Testis (tissue), 2 donors: ENCODE measurements at regions not wholly inside any gene's neighbourhood (a gene's known extent, or its start where the extent isn't known, plus 50 kb on each side); places are given as distances from the start of the nearest gene placed in this dataset.

ENCODE experiments used
- DNase-seq: peaks from one replicate; pipeline ENCODE4 v3.0.0-alpha.2; 2019
- H3K27ac ChIP-seq, 2 donors: fragments of 200-600 bp; sonication (generic); one replicate each; pipeline ENCODE4 v1.5.1; 2019
- H3K27me3 ChIP-seq: fragments of 200-600 bp; sonication (generic); one replicate; pipeline ENCODE4 v1.5.1; 2019
- H3K36me3 ChIP-seq: fragments of 200-600 bp; sonication (generic); one replicate; pipeline ENCODE4 v1.5.1; 2017; ENCODE audit warnings: low read depth; ENCODE audit errors: missing control alignments
- H3K4me1 ChIP-seq: fragments of 200-600 bp; sonication (generic); one replicate; pipeline ENCODE4 v1.5.1; 2019
- H3K4me3 ChIP-seq, 2 donors: fragments of 200-600 bp; sonication (generic); one replicate each; pipeline ENCODE4 v1.5.1; 2017 to 2019
- H3K9me3 ChIP-seq: fragments of 200-600 bp; sonication (generic); one replicate; pipeline ENCODE4 v1.5.1; 2017
- CTCF ChIP-seq, 3 experiments: fragments of 450-650 bp in 2 of 3; fragments of 200-600 bp in 1 of 3; sonication (generic) in 1 of 3; IDR thresholded peaks; one replicate each; pipeline ENCODE4 v1.5.1; 2016 to 2019; ENCODE audit warnings: antibody characterized with exemption in 3 of 3, mild to moderate bottlenecking in 2 of 3, moderate library complexity in 1 of 3
- POLR2A ChIP-seq: fragments of 450-650 bp; IDR thresholded peaks from one replicate; pipeline ENCODE4 v1.6.1; 2017; ENCODE audit warnings: antibody characterized with exemption, mild to moderate bottlenecking, moderate library complexity
- WGBS, 2 donors: methylation state at CpG; one replicate each; pipeline ENCODE4 v1.1.5; 2018; 5-methylcytosine and 5-hydroxymethylcytosine counted together
- intact Hi-C: fragments of 100-400 bp; cut with DNase I; formaldehyde crosslinking; loops from one replicate; pipeline ENCODE4 v1.15.1; 2023; ENCODE audit warnings: low total_unique reads

GRCh38 chr18:61222206-61222605, 111.0 kb upstream of the CDH20 start:
- Histone ChIP-seq H3K4me3 (no peak overlapping the region), H3K36me3 (no peaks in the 10 kb centered on the region), H3K9me3 (no peaks in the 10 kb centered on the region), H3K27ac (no peak overlapping the region), H3K4me1 (no peaks in the 10 kb centered on the region), H3K27me3 (no peaks in the 10 kb centered on the region)
- TF ChIP-seq POLR2A (no peak), CTCF (IDR thresholded peaks at IDR 0.05) (no peak)
- intact Hi-C loops: no loop called here
- no peak for DNase-seq

DNA sequence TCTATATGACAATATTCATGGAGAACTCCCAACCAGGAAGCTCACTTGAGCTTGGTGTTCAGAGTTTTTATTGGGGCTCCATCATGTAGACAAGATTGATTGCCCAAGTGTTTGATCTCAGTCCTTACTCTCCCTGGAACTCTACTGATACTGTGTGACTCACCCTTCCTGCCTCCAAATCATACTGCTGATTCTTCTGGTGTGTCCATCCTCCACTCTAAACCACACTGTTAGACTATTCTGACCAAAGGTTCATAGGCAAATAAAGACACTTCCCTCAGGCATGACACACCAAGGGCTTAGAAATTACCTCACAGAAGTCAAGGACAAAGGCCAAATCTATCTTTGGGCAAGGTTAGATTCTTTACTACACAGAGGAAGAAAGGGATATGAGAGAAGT, 107.9 kb upstream of the CDH20 start:
- no peak overlapping the region for H3K27ac ChIP-seq
- intact Hi-C loops: no loop called here
- no peak overlapping the region for H3K4me3 ChIP-seq
- no peaks in the 10 kb centered on the region for H3K4me1 ChIP-seq
- no peaks in the 10 kb centered on the region for H3K9me3 ChIP-seq
- TF ChIP-seq POLR2A (no peak), CTCF (IDR thresholded peaks at IDR 0.05) (no peak)
- no peaks in the 10 kb centered on the region for H3K27me3 ChIP-seq
- H3K36me3 ChIP-seq: no peaks in the 10 kb centered on the region
- DNase-seq: no peak

DNA sequence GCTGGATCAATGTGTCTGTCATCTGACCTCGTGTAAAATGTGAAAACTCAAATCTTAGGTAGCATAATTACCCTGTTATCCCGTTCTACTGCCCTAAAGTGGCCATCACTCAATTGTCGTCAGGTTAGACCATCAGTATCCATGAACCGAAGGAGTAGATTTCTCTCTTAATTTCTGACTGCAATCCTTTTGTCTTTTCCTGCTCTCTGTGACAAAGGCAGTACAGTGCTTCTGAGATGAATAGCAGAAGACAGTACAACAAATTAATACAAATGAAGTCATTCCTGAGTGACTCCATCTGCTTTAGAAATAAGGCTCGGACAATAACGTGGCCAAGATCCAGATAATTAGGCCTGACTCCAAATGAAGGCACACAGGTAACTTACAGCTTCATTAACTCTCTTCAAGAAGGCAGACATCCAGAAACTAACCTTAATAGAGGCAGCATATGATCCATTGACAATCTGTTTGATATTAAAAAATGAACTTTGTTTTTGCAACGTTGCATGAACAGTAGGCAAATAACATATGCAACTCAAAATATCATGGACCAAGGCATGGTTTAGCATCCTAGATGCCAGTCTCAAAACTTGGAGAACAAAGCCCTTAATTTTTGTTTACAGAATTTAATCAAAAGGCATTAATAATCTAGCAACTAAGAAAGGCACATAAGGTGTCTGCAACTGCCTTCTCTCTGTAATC, 96.7 kb upstream of the CDH20 start:
- Histone ChIP-seq H3K27me3 (no peaks in the 10 kb centered on the region), H3K27ac (no peak overlapping the region), H3K4me1 (no peaks in the 10 kb centered on the region), H3K36me3 (no peaks in the 10 kb centered on the region), H3K4me3 (no peak overlapping the region), H3K9me3 (no peaks in the 10 kb centered on the region)
- WGBS, 2 donors: 59 to 70% methylated on average over 7 of the region's 7 CpGs
- no peak for DNase-seq
- TF ChIP-seq POLR2A (no peak), CTCF (IDR thresholded peaks at IDR 0.05) (no peak)
- intact Hi-C loops: no loop called here

- Histone ChIP-seq H3K4me3 (no peak overlapping the region), H3K27ac (no peak overlapping the region), H3K9me3 (no peaks in the 10 kb centered on the region), H3K4me1 (no peaks in the 10 kb centered on the region), H3K36me3 (no peaks in the 10 kb centered on the region), H3K27me3 (no peaks in the 10 kb centered on the region)
- TF ChIP-seq CTCF (IDR thresholded peaks at IDR 0.05) (no peak), POLR2A (no peak)
- WGBS, 2 donors: 77 to 85% methylated on average over 7 of the region's 7 CpGs
- DNase-seq: no peak
- intact Hi-C loops: no loop called here
Measured at GRCh38 chr18:61237529-61237928, 95.7 kb upstream of the CDH20 start.

GRCh38 chr18:61239051-61239450, 94.2 kb upstream of the CDH20 start:
- no peaks in the 10 kb centered on the region for H3K36me3 ChIP-seq
- intact Hi-C loops: no loop called here

More at GRCh38 chr18:61239051-61239450, 94.2 kb upstream of the CDH20 start:
- Histone ChIP-seq H3K27ac (no peak overlapping the region), H3K27me3 (no peaks in the 10 kb centered on the region), H3K4me1 (no peaks in the 10 kb centered on the region), H3K4me3 (no peak overlapping the region), H3K9me3 (no peaks in the 10 kb centered on the region)
- 66 to 69% methylated on average over 5 of the region's 5 CpGs for WGBS, 2 donors
- no peak for TF ChIP-seq POLR2A
- no peak for TF ChIP-seq CTCF (IDR thresholded peaks at IDR 0.05)
- DNase-seq: no peak
